T-helper 9 cell (primary cell): ENCODE measurements at regions not wholly inside any gene's neighbourhood (a gene's known extent, or its start where the extent isn't known, plus 50 kb on each side); places are given as distances from the start of the nearest gene placed in this dataset.
"Not testable (repeated sequence)": the region's sequence is repeated elsewhere in the genome, so short reads cannot be mapped to it uniquely, and the experiment has no call there.

ENCODE experiments used
- DNase-seq: peaks from one replicate; pipeline ENCODE4 v3.0.0-alpha.2; 2020

DNA sequence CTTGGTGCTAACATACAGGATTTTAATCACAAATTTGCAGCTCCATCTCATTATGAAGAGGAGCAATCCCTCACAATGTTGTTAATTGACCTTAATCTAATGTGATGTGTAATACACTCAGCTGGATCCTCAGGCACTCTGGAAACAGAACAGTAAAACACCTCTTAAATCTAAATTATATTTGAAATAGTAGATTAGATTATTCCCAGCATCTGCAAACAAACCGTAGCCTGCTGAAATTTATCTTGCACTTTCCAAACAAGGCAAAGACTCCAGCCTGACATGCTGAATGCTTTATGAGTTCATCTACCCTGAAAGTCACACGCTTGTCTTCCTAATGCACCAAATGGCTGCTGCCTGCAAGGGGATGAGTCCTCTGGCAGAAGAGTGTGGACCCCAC lies 402.3 kb upstream of the GYPC start:
- DNase-seq: no peak

DNA sequence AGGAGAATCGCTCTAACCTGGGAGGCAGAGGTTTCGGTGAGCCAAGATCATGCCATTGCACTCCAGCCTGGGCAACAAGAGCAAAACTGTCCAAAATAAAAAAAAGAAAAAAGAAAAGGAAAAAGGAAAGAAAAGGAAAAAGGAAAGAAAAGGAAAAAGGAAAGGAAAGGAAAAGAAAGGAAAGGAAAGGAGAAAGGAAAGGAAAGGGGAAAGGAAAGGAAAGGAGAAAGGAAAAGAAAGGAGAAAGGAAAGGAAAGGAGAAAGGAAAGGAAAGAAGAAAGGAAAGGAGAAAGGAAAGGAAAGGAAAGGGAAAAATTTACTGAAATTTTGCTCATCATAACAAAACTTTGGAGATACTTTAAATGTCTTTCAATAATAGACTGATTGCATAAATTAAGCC lies 391.3 kb upstream of the GYPC start:
- DNase-seq: no peak

DNA sequence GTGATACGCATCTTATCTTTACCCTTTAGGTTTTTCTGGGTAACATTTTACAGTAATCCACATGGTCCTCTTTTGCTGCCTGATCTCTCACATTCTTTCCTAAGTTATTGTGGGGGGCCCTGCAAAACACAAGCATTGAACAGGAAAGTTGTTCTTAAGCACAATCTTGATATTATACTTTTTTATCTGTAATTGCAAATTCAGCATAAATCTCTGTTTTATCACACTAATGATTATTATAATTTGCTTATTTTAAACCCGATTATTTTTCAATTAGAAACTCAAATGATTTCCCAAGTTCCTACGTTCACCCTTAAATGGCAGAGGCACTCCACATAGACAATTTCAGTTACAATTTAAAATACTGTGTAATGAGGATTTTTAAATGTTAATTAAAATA lies 386.0 kb upstream of the GYPC start:
- no peak for DNase-seq

- no peak for DNase-seq
Observed at GRCh38 chr2:126270587-126270986, 385.4 kb upstream of the GYPC start.

- DNase-seq: no peak
Observed at GRCh38 chr2:126272401-126272800, 383.6 kb upstream of the GYPC start.

DNA sequence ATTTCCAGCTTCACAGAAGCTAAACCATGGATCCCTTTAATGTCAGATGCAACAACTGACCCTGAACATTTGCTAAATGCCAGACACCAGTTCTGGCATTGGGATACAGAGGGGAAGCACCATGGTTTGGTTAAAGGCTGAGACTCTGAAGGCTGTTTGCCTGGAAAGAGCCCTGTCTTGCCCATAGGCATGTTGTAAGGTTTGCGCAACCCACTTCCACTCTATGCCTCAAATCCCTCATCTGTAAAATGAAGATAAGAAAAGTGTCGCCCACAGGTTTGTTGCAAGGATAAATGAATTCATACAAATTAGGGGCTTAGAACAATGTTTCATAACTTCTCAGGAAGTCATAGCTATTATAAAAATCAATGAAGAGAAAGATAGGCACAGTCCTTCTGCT lies 380.9 kb upstream of the GYPC start:
- DNase-seq: no peak

DNA sequence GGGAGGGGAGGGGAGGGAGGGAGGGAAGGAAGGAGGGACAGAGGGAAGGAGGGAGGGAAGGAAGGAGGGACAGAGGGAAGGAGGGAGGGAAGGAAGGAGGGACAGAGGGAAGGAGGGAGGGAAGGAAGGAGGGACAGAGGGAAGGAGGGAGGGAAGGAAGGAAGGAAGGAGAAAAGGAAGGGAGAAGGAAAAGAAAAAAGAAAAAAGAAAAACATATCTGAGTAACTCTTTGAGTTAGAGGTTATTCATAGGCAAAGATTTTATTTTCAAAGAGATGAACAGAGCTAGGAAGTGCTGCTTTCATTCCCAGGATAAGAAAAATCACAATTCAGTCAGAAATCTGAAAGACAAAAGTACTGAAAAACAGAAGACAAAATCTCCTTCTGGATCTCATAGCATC lies 379.7 kb upstream of the GYPC start:
- DNase-seq: not testable (repeated sequence)

GRCh38 chr2:126288362-126288761 lies 367.6 kb upstream of the GYPC start:
- DNase-seq: no peak

GRCh38 chr2:126293962-126294361 lies 362.0 kb upstream of the GYPC start:
- DNase-seq: not testable (repeated sequence)

GRCh38 chr2:126299469-126299976 lies 356.4 kb upstream of the GYPC start:
- no peak for DNase-seq

- no peak for DNase-seq
Observed at GRCh38 chr2:126300348-126300747, 355.6 kb upstream of the GYPC start.

DNA sequence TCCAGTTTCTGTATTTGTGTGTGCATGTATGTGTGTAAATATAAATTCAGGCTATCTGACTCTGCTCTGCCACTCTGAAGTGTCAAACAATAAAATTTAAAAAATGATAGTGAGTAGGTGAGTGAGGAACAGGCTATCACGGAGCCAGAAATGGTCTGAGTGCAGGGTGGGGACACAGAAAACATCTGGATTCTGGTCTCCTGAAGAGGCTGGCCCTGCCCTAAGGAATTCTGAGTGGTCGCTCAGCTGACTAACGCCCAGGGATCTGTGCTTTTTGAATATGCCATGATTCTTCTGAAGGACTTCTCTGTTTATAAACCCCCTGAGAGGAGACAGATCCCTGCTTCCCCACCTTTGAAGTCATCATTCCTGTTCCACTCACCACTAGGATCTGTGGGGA lies 353.9 kb upstream of the GYPC start:
- no peak for DNase-seq

DNA sequence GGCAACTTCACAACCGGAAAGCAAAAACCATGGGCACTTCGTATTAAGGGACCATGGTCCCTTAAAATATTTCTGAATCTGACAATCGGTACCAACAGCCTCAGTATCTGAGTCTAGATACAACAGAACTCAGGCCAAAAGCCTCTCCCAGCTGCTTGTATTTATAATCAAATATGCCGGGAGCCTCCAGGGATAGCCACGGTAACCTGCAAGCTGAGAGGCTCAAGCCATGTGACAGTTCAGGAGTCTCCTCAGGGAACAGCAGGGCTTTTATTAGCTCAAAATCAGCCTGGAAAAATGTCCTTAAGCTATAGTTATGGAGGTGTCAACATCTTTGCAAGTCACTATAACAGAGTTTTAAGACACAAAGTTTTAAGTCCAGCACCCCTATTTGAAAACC lies 352.8 kb upstream of the GYPC start:
- DNase-seq: no peak

DNA sequence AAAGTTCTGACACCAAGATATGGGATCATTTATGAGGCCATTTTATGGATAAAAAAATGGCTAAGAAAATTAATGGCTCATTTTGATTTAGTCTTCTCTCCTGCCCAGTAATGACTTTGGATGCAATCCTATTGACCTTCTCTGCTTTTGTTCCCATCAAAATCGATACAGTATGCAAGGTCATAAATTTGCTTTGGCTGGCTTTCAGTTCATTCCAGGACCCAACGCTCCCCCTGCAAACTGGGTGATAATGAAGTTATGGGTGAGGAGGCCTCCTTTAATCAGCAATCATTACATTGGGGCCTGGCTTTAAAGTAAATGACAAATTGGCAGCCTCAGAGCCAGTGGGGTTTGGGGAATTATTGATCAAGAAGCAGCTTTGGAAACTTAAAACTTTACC lies 351.8 kb upstream of the GYPC start:
- DNase-seq: no peak

DNA sequence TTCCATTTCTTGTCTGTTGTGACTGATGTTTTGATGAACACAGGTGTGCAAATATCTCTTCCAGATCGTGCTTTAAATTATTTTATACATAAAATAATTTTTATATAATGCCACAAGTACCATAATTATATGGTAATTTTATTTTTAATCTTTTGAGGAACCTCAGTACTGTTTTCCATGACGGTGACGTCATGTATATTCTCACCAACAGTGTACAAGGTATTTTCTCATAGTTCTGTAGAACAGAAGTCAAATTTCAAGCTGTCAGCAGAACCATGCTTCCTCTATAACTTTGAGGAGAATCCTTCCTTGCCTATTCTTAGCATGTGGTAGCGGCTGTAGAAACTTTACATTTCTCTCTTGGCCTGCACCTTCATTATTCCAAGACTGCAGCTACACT lies 349.4 kb upstream of the GYPC start:
- DNase-seq: no peak

DNA sequence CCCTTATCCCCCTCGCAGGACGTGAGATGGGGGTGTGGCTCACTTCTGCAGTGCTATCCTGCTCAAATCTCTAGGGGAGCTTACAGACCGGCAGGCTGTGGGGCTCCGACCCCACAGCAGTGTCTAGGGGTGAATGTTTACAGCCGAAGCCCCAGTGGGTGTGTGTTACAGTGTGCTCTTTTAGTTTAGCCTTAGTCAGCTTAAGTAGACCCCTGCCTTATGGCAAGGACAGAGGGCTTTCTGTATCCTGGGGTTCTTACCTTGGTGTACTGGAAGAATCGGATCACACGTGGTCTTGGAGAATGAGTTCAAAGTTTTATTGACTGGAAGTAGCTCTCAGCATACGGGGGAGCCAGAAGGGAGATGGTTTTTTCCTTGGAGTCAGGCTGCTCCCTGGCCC lies 348.2 kb upstream of the GYPC start:
- DNase-seq: no peak

DNA sequence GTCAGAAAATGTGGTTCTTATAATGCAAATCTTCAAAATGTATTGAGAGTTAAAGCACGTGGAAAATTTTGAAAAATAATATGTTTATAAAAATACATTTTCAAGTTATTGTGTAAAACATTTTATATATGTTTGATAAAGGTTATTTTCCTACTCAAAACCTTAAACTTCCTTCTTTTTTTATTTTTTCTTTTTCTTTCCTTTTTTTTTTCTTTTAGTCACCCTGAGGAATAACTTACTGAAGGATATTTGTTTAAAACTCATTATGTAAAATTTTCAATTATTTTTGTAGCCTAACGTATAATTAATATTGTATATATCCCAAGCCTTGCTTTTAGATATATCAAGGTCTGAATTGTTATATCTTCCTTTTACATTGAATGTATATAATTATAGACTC lies 346.8 kb upstream of the GYPC start:
- no peak for DNase-seq

- DNase-seq: no peak
Observed at GRCh38 chr2:126312579-126312978, 343.4 kb upstream of the GYPC start.

GRCh38 chr2:126315828-126316227 lies 340.1 kb upstream of the GYPC start:
- DNase-seq: no peak

- no peak for DNase-seq
Observed at GRCh38 chr2:126317790-126318431, 338.0 kb upstream of the GYPC start.

GRCh38 chr2:126322342-126322741 lies 333.6 kb upstream of the GYPC start:
- no peak for DNase-seq

- DNase-seq: no peak
Observed at GRCh38 chr2:126325202-126325601, 330.8 kb upstream of the GYPC start.

DNA sequence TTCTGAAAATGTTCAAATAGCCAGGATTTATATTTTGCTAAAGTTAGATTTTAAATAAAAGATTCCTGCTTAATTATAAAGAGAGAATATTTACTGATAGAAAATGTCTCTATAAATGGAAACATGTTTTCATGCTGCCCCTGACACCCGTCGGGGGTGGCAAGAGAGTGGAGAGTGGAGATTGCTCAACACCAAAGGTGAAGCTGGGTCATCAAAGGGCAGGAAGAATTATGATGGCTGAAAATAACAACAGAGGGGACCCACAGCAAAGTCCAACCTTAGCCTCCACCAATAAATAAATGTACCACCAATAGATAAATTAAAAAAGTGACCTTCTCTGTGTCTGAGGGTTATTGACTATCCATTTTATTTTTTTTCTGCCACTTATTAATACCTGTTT lies 326.8 kb upstream of the GYPC start:
- DNase-seq: no peak

- no peak for DNase-seq
Observed at GRCh38 chr2:126342457-126342856, 313.5 kb upstream of the GYPC start.

DNA sequence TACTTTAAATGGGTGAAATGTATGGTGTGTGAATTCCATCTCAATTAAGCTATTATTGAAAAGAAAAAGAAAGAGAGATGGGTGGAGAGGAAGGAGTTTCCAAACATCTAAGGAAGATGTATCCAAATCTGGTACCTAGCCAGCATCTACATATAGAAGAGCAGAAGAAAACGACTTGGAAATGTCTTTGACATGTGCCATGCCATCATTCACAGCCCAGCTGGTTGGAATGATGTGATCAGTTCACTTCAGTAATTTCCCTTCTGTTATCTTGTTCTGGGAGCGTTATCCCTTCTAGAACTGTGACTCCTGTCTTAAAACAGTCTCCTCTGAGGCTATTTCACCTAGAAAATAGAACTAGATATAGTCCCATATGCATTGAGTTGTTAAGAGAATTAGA lies 312.8 kb upstream of the GYPC start:
- DNase-seq: no peak
